ENCODE measurements at regions not wholly inside any gene's neighbourhood (a gene's known extent, or its start where the extent isn't known, plus 50 kb on each side); places are given as distances from the start of the nearest gene placed in this dataset.

- no peak overlapping the region for H3K27ac ChIP-seq
- DNase-seq (ENCODE audit: low spot score in 2 of 2) = no peak
- H3K4me3 ChIP-seq = no peak overlapping the region
- 37 to 50% methylated on average over 4 of the region's 4 CpGs for WGBS, 2 donors
- TF ChIP-seq POLR2A (IDR thresholded peaks at IDR 0.05) (no peak), CTCF (IDR thresholded peaks at IDR 0.05) (no peak), EP300 (IDR thresholded peaks at IDR 0.05) (no peak)
- H3K4me1 ChIP-seq = no peaks in the 10 kb centered on the region
- H3K27me3 ChIP-seq = no peaks in the 10 kb centered on the region
- H3K36me3 ChIP-seq = no peaks in the 10 kb centered on the region
- no peaks in the 10 kb centered on the region for H3K9me3 ChIP-seq
Measured at GRCh38 chr18:34942276-34942675, 98.9 kb upstream of the MAPRE2 start.

DNA sequence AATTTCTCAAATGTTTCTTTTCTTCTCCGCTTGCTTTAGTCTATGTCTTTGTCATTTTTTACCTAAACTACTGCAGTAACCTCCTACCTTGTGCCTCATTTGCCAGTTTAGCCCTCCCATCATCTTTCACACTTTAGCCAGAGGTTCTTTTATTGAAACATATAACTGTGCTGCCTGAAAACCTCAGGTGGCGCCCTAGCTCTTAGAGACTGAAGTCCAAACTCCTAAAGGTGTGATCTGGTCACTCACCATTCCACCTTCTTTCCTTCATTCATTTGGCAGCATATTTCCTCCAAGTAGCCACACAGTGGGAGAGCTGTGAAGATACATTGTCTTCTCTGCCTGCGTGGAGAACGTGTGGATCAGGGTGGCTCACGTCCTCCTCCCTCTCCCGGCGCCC, 98.2 kb upstream of the MAPRE2 start:
- Histone ChIP-seq H3K27me3 (no peaks in the 10 kb centered on the region), H3K4me1 (peaks cover 0 to 4% (median 0%) of the 10 kb centered on the region in 4 donors), H3K36me3 (no peaks in the 10 kb centered on the region), H3K9me3 (no peaks in the 10 kb centered on the region), H3K4me3 (no peak overlapping the region), H3K27ac (no peak overlapping the region)
- DNase-seq (ENCODE audit: low spot score in 2 of 2) = no peak
- 86 to 87% methylated on average over 7 of the region's 7 CpGs for WGBS, 2 donors
- TF ChIP-seq CTCF (IDR thresholded peaks at IDR 0.05) (no peak), EP300 (IDR thresholded peaks at IDR 0.05) (no peak), POLR2A (IDR thresholded peaks at IDR 0.05) (no peak)

- no peaks in the 10 kb centered on the region for H3K36me3 ChIP-seq
- no peaks in the 10 kb centered on the region for H3K9me3 ChIP-seq
- no peak overlapping the region for H3K4me3 ChIP-seq
- no peak for TF ChIP-seq CTCF (IDR thresholded peaks at IDR 0.05)
- no peak for TF ChIP-seq POLR2A (IDR thresholded peaks at IDR 0.05)
- TF ChIP-seq EP300 (IDR thresholded peaks at IDR 0.05) = no peak
- 84 to 94% methylated on average over 2 of the region's 2 CpGs for WGBS, 2 donors
- H3K27me3 ChIP-seq = no peaks in the 10 kb centered on the region
- no peak overlapping the region for H3K27ac ChIP-seq
- peaks cover 0 to 4% (median 0%) of the 10 kb centered on the region in 4 donors for H3K4me1 ChIP-seq
- no peak for DNase-seq (ENCODE audit: low spot score in 2 of 2)
Measured at GRCh38 chr18:34943587-34943986, 97.6 kb upstream of the MAPRE2 start.

DNA sequence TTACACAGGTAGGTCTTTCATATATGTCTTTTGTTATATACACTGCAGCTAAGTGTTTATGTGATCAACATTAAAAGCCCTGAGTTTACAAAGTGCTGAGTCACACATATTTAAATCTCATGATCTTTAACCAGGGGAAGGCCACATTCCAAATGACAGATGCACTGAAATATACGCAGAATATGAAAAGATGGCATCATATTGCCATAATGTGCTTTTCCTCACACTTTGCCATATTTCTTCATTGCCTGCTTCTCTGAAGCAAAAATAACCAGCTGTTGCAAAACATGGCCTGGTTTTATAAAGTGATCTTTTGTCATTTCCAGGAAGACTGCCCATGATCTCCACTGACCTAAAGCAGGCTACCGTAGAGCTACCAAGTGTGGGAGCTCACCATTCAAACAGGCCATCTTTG, 93.5 kb upstream of the MAPRE2 start:
- peak overlapping the region in 1 of 4 donors; percentile 12 for H3K27ac ChIP-seq
- WGBS, 2 donors = 51 to 56% methylated on average over 2 of the region's 2 CpGs

DNA sequence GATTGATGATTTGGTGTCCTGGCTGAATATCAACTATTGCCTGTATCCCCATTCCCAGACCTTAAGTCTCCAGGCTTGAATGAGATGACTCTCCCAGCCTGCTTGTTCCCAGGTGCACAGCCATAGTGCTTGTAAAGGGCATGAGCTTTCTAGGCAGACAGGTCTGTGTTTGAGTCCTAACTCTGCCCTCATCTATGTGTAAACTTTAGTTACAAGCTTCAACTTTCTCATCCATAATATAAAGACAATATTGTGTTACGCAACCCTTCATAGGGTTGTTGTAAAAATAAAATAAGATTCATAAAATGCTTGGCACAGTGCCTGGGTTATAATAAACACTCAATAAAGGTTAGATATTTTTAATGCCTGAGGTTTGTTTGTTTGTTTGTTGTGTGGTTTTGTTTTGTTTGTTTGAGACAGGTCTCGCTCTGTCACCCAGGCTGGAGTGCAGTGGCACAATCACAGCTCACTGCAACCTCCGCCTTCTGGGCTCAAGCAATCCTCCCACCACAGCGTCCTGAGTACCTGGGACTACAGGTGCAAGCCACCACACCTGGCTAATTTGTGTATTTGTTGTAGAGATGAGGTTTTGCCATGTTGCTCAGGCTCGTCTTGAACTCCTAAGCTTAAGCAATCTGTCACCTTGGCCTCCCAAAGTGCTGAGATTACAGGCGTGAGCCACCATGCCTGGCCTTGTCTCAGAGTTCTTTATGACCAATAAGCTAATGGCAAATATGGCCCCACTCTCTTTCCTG, 89.4 kb upstream of the MAPRE2 start:
- no peaks in the 10 kb centered on the region for H3K27me3 ChIP-seq
- TF ChIP-seq POLR2A (IDR thresholded peaks at IDR 0.05) = no peak
- no peak for TF ChIP-seq CTCF (IDR thresholded peaks at IDR 0.05)
- TF ChIP-seq EP300 (IDR thresholded peaks at IDR 0.05) = no peak
- H3K36me3 ChIP-seq = no peaks in the 10 kb centered on the region
- H3K9me3 ChIP-seq = no peaks in the 10 kb centered on the region
- peaks cover 0 to 7% (median 0%) of the 10 kb centered on the region in 4 donors for H3K4me1 ChIP-seq
- no peak for DNase-seq (ENCODE audit: low spot score in 2 of 2)
- no peak overlapping the region for H3K27ac ChIP-seq
- WGBS, 2 donors = 92 to 93% methylated on average over 6 of the region's 6 CpGs
- H3K4me3 ChIP-seq = no peak overlapping the region

More for the DNA sequence above, 93.5 kb upstream of the MAPRE2 start:
- no peak for DNase-seq (ENCODE audit: low spot score in 2 of 2)
- no peaks in the 10 kb centered on the region for H3K9me3 ChIP-seq
- no peak for TF ChIP-seq POLR2A (IDR thresholded peaks at IDR 0.05)
- H3K4me3 ChIP-seq = no peak overlapping the region
- no peaks in the 10 kb centered on the region for H3K27me3 ChIP-seq
- no peaks in the 10 kb centered on the region for H3K36me3 ChIP-seq
- H3K4me1 ChIP-seq = peaks cover 0 to 4% (median 0%) of the 10 kb centered on the region in 4 donors
